H1 (cell line): ENCODE measurements at regions not wholly inside any gene's neighbourhood (a gene's known extent, or its start where the extent isn't known, plus 50 kb on each side); places are given as distances from the start of the nearest gene placed in this dataset.
"Not testable (repeated sequence)": the region's sequence is repeated elsewhere in the genome, so short reads cannot be mapped to it uniquely, and the experiment has no call there.

ENCODE experiments used
- CTCF ChIP-seq, 3 experiments: IDR thresholded peaks; 1 replicate in 2 of 3; 2 replicates in 1 of 3; pipeline versions ENCODE4 v1.5.1 to v1.6.1; 2011; ENCODE audit warnings: low read length in 3 of 3, mild to moderate bottlenecking in 3 of 3, inconsistent platforms in 2 of 3, low read depth in 1 of 3, moderate library complexity in 1 of 3; ENCODE audit not compliant: insufficient read depth in 1 of 3; ENCODE audit errors: control extremely low read depth in 1 of 3
- NRF1 ChIP-seq: IDR thresholded peaks from 2 replicates; pipeline ENCODE4 v1.6.1; 2011; ENCODE audit warnings: mild to moderate bottlenecking, low read depth, low read length, improper control_type of control experiment
- SP4 ChIP-seq: IDR thresholded peaks from 2 replicates; pipeline ENCODE4 v1.6.1; 2012; ENCODE audit warnings: low read length, inconsistent platforms

GRCh38 chr5:17375886-17376285 is 122.1 kb upstream of the TAF11L2 start:
- not testable (repeated sequence) for TF ChIP-seq SP4; CTCF (IDR thresholded peaks at IDR 0.05; ENCODE audit: control extremely low read depth in 1 of 3, insufficient read depth in 1 of 3, low read depth in 1 of 3, low read length in 3 of 3); NRF1
